H1 (cell line): ENCODE measurements at regions not wholly inside any gene's neighbourhood (a gene's known extent, or its start where the extent isn't known, plus 50 kb on each side); places are given as distances from the start of the nearest gene placed in this dataset.

ENCODE experiments used
- MAX ChIP-seq: IDR thresholded peaks from 2 replicates; pipeline ENCODE4 v1.6.1; 2012; ENCODE audit warnings: inconsistent platforms
- POLR2A ChIP-seq, 2 experiments: IDR thresholded peaks; 1 replicate in 1 of 2; 2 replicates in 1 of 2; pipeline ENCODE4 v1.6.1; 2011; ENCODE audit warnings: low read depth in 2 of 2, low read length in 2 of 2, mild to moderate bottlenecking in 2 of 2; ENCODE audit errors: control extremely low read depth in 1 of 2

DNA sequence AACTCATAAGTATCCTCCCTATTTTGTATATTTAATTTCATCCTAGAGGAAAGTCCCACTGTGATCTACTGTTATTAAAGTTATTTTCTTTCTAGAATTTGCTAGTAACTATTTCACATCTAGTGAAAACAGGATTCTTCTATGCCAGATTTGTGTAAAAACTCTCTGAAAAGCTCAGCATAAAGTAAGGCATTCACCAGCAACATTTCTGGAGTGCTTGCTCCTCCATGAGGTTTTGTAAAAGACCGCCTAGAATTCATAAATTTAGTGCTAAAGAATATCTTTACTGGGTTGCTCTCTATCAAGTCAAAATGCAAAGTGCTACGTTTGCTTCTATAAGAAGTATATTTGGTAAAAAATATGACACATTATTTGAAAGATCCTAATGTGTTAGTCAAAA is 173.5 kb upstream of the IRAK1BP1 start:
- TF ChIP-seq MAX (no peak), POLR2A (IDR thresholded peaks at IDR 0.05; ENCODE audit: control extremely low read depth in 1 of 2, low read depth in 2 of 2, low read length in 2 of 2) (no peak)
